ENCODE measurements at regions not wholly inside any gene's neighbourhood (a gene's known extent, or its start where the extent isn't known, plus 50 kb on each side); places are given as distances from the start of the nearest gene placed in this dataset.

GRCh38 chr4:110735686-110736085, 112.8 kb upstream of the PITX2 start:
- Histone ChIP-seq H2AFZ (ENCODE audit: low read length) (no peak overlapping the region), H3K4me3 (ENCODE audit: low read length) (no peak overlapping the region), H3K9ac (ENCODE audit: low read length) (no peak overlapping the region), H3K36me3 (replicated peaks; ENCODE audit: insufficient read depth, low read length) (no peaks in the 10 kb centered on the region), H3K4me1 (ENCODE audit: low read length) (no peaks in the 10 kb centered on the region), H3K27me3 (replicated peaks; ENCODE audit: insufficient read depth, low read length) (no peaks in the 10 kb centered on the region), H3K27ac (ENCODE audit: low read length) (no peak overlapping the region), H3K9me3 (replicated peaks; ENCODE audit: insufficient read depth, low read length) (no peaks in the 10 kb centered on the region), H3K79me2 (ENCODE audit: low read length) (no peaks in the 10 kb centered on the region), H3K9me2 (replicated peaks; ENCODE audit: insufficient read depth, low read length) (no peaks in the 10 kb centered on the region), H4K20me1 (ENCODE audit: insufficient read depth, low read length) (no peaks in the 10 kb centered on the region), H3F3A (ENCODE audit: insufficient read depth, low read length) (no peaks in the 10 kb centered on the region), H3K4me2 (ENCODE audit: low read depth, low read length) (no peak overlapping the region)
- TF ChIP-seq EZH2 (optimal IDR thresholded peaks at IDR 0.05; ENCODE audit: low read depth, low read length): no peak
- no peak for TF ChIP-seq EZH2phosphoT487 (IDR thresholded peaks at IDR 0.05; ENCODE audit: low read length)
- no peak for TF ChIP-seq CTCF (IDR thresholded peaks at IDR 0.05; ENCODE audit: low read length)
- no peak for DNase-seq

- no peak overlapping the region for H3K27ac ChIP-seq (ENCODE audit: low read length)
- no peak overlapping the region for H3K4me2 ChIP-seq (ENCODE audit: low read depth, low read length)
- no peaks in the 10 kb centered on the region for H3K27me3 ChIP-seq (replicated peaks; ENCODE audit: insufficient read depth, low read length)
- no peaks in the 10 kb centered on the region for H3K36me3 ChIP-seq (replicated peaks; ENCODE audit: insufficient read depth, low read length)
- H2AFZ ChIP-seq (ENCODE audit: low read length): no peak overlapping the region
- no peaks in the 10 kb centered on the region for H3K4me1 ChIP-seq (ENCODE audit: low read length)
- no peak overlapping the region for H3K9ac ChIP-seq (ENCODE audit: low read length)
- DNase-seq: no peak
- no peak overlapping the region for H3K4me3 ChIP-seq (ENCODE audit: low read length)
- no peaks in the 10 kb centered on the region for H3K9me2 ChIP-seq (replicated peaks; ENCODE audit: insufficient read depth, low read length)
- no peaks in the 10 kb centered on the region for H3K9me3 ChIP-seq (replicated peaks; ENCODE audit: insufficient read depth, low read length)
- H4K20me1 ChIP-seq (ENCODE audit: insufficient read depth, low read length): no peaks in the 10 kb centered on the region
- H3K79me2 ChIP-seq (ENCODE audit: low read length): no peaks in the 10 kb centered on the region
- no peak for TF ChIP-seq EZH2phosphoT487 (IDR thresholded peaks at IDR 0.05; ENCODE audit: low read length)
- TF ChIP-seq CTCF (IDR thresholded peaks at IDR 0.05; ENCODE audit: low read length): no peak
- no peak for TF ChIP-seq EZH2 (optimal IDR thresholded peaks at IDR 0.05; ENCODE audit: low read depth, low read length)
- no peaks in the 10 kb centered on the region for H3F3A ChIP-seq (ENCODE audit: insufficient read depth, low read length)
Measured at GRCh38 chr4:110737931-110738330, 115.1 kb upstream of the PITX2 start.

GRCh38 chr4:110742143-110742542, 119.3 kb upstream of the PITX2 start:
- DNase-seq: peak; percentile 36
- H2AFZ ChIP-seq (ENCODE audit: low read length): no peak overlapping the region
- H3K4me1 ChIP-seq (ENCODE audit: low read length): no peaks in the 10 kb centered on the region
- no peaks in the 10 kb centered on the region for H3F3A ChIP-seq (ENCODE audit: insufficient read depth, low read length)
- H3K36me3 ChIP-seq (replicated peaks; ENCODE audit: insufficient read depth, low read length): no peaks in the 10 kb centered on the region
- H3K4me3 ChIP-seq (ENCODE audit: low read length): no peak overlapping the region
- H3K79me2 ChIP-seq (ENCODE audit: low read length): no peaks in the 10 kb centered on the region
- no peak overlapping the region for H3K27ac ChIP-seq (ENCODE audit: low read length)
- H3K9ac ChIP-seq (ENCODE audit: low read length): no peak overlapping the region
- TF ChIP-seq CTCF (IDR thresholded peaks at IDR 0.05; ENCODE audit: low read length) (no peak), EZH2 (optimal IDR thresholded peaks at IDR 0.05; ENCODE audit: low read depth, low read length) (no peak), EZH2phosphoT487 (IDR thresholded peaks at IDR 0.05; ENCODE audit: low read length) (no peak)
- H3K9me3 ChIP-seq (replicated peaks; ENCODE audit: insufficient read depth, low read length): no peaks in the 10 kb centered on the region
- H3K4me2 ChIP-seq (ENCODE audit: low read depth, low read length): no peak overlapping the region
- no peaks in the 10 kb centered on the region for H3K9me2 ChIP-seq (replicated peaks; ENCODE audit: insufficient read depth, low read length)
- no peaks in the 10 kb centered on the region for H4K20me1 ChIP-seq (ENCODE audit: insufficient read depth, low read length)
- H3K27me3 ChIP-seq (replicated peaks; ENCODE audit: insufficient read depth, low read length): no peaks in the 10 kb centered on the region

Data from MM.1S (cell line).